ENCODE measurements at regions not wholly inside any gene's neighbourhood (a gene's known extent, or its start where the extent isn't known, plus 50 kb on each side); places are given as distances from the start of the nearest gene placed in this dataset.
"Not testable (repeated sequence)": the region's sequence is repeated elsewhere in the genome, so short reads cannot be mapped to it uniquely, and the experiment has no call there.

GRCh38 chr12:131444220-131445164, 266.4 kb upstream of the SFSWAP start:
- H3K4me1 Mint-ChIP-seq (ENCODE audit: unreplicated experiment): no peaks in the 10 kb centered on the region
- H3K27me3 Mint-ChIP-seq (ENCODE audit: unreplicated experiment): no peaks in the 10 kb centered on the region
- no peak for TF ChIP-seq CTCF (IDR thresholded peaks at IDR 0.05)
- H3K9me3 Mint-ChIP-seq (ENCODE audit: unreplicated experiment): peaks cover 10% of the 10 kb centered on the region
- H3K36me3 Mint-ChIP-seq (ENCODE audit: unreplicated experiment): no peaks in the 10 kb centered on the region
- H3K4me3 Mint-ChIP-seq (ENCODE audit: unreplicated experiment): no peak overlapping the region
- H3K27ac Mint-ChIP-seq (ENCODE audit: unreplicated experiment): no peak overlapping the region
- DNase-seq (ENCODE audit: extremely low spot score, unreplicated experiment): peak; percentile 84

GRCh38 chr12:131445184-131445774, 265.6 kb upstream of the SFSWAP start:
- Mint-ChIP-seq H3K9me3 (ENCODE audit: unreplicated experiment) (peaks cover 11% of the 10 kb centered on the region), H3K27ac (ENCODE audit: unreplicated experiment) (no peak overlapping the region), H3K36me3 (ENCODE audit: unreplicated experiment) (no peaks in the 10 kb centered on the region), H3K4me3 (ENCODE audit: unreplicated experiment) (no peak overlapping the region), H3K4me1 (ENCODE audit: unreplicated experiment) (no peaks in the 10 kb centered on the region), H3K27me3 (ENCODE audit: unreplicated experiment) (no peaks in the 10 kb centered on the region)
- TF ChIP-seq CTCF (IDR thresholded peaks at IDR 0.05): no peak
- peak; percentile 77 for DNase-seq (ENCODE audit: extremely low spot score, unreplicated experiment)

GRCh38 chr12:131445795-131446194, 265.1 kb upstream of the SFSWAP start:
- no peak overlapping the region for H3K4me3 Mint-ChIP-seq (ENCODE audit: unreplicated experiment)
- no peaks in the 10 kb centered on the region for H3K36me3 Mint-ChIP-seq (ENCODE audit: unreplicated experiment)
- H3K27me3 Mint-ChIP-seq (ENCODE audit: unreplicated experiment): no peaks in the 10 kb centered on the region
- H3K4me1 Mint-ChIP-seq (ENCODE audit: unreplicated experiment): no peaks in the 10 kb centered on the region
- DNase-seq (ENCODE audit: extremely low spot score, unreplicated experiment): peak; percentile 49
- H3K9me3 Mint-ChIP-seq (ENCODE audit: unreplicated experiment): peaks cover 16% of the 10 kb centered on the region
- TF ChIP-seq CTCF (IDR thresholded peaks at IDR 0.05): no peak
- no peak overlapping the region for H3K27ac Mint-ChIP-seq (ENCODE audit: unreplicated experiment)

- H3K27ac Mint-ChIP-seq (ENCODE audit: unreplicated experiment); H3K36me3 Mint-ChIP-seq (ENCODE audit: unreplicated experiment); H3K27me3 Mint-ChIP-seq (ENCODE audit: unreplicated experiment); H3K4me3 Mint-ChIP-seq (ENCODE audit: unreplicated experiment); H3K4me1 Mint-ChIP-seq (ENCODE audit: unreplicated experiment): not testable (repeated sequence)
- H3K9me3 Mint-ChIP-seq (ENCODE audit: unreplicated experiment): peaks cover 23% of the 10 kb centered on the region
- DNase-seq (ENCODE audit: extremely low spot score, unreplicated experiment): peak; percentile 63
Observed at GRCh38 chr12:131447636-131448035, 263.3 kb upstream of the SFSWAP start.

- Mint-ChIP-seq H3K27ac (ENCODE audit: unreplicated experiment) (no peak overlapping the region), H3K4me3 (ENCODE audit: unreplicated experiment) (no peak overlapping the region), H3K36me3 (ENCODE audit: unreplicated experiment) (no peaks in the 10 kb centered on the region), H3K27me3 (ENCODE audit: unreplicated experiment) (no peaks in the 10 kb centered on the region), H3K4me1 (ENCODE audit: unreplicated experiment) (no peaks in the 10 kb centered on the region), H3K9me3 (ENCODE audit: unreplicated experiment) (peaks cover 23% of the 10 kb centered on the region)
- peak; percentile 80 for DNase-seq (ENCODE audit: extremely low spot score, unreplicated experiment)
- no peak for TF ChIP-seq CTCF (IDR thresholded peaks at IDR 0.05)
Observed at GRCh38 chr12:131448254-131448795, 262.6 kb upstream of the SFSWAP start.
